Adrenal gland (tissue), 9 donors: ENCODE measurements at regions not wholly inside any gene's neighbourhood (a gene's known extent, or its start where the extent isn't known, plus 50 kb on each side); places are given as distances from the start of the nearest gene placed in this dataset.

Experiments
- DNase-seq, 7 donors: peaks; one replicate each; pipeline ENCODE4 v3.0.0-alpha.2; 2019 to 2020
- H3K27ac ChIP-seq, 5 donors: fragments of 200-600 bp; sonication (generic) in 4 of 5; 1 replicate in 3 of 5; 2 replicates in 2 of 5; pipeline versions ENCODE4 v1.5.1 to v1.8.0; 2016 to 2020; ENCODE audit warnings: mild to moderate bottlenecking in 1 of 5
- H3K27me3 ChIP-seq: fragments of 200-600 bp; 2 replicates; pipeline ENCODE4 v1.8.0; 2021
- H3K36me3 ChIP-seq, 2 donors: fragments of 200-600 bp; replicated peaks in 1 of 2; 1 replicate in 1 of 2; 2 replicates in 1 of 2; pipeline versions ENCODE4 v1.5.1 to v1.8.0; 2018 to 2022
- H3K4me1 ChIP-seq, 2 donors: fragments of 200-600 bp; replicated peaks in 1 of 2; 1 replicate in 1 of 2; 2 replicates in 1 of 2; pipeline versions ENCODE4 v1.5.1 to v1.8.0; 2018 to 2021
- H3K4me3 ChIP-seq, 4 donors: fragments of 200-600 bp; sonication (generic) in 3 of 4; one replicate each; pipeline ENCODE4 v1.5.1; 2016 to 2018
- H3K9me3 ChIP-seq, 3 donors: fragments of 200-600 bp; sonication (generic) in 1 of 3; replicated peaks in 1 of 3; 1 replicate in 2 of 3; 2 replicates in 1 of 3; pipeline versions ENCODE4 v1.5.1 to v1.8.0; 2016 to 2021
- CTCF ChIP-seq, 6 experiments: fragments of 450-650 bp in 4 of 6; fragments of 200-600 bp in 2 of 6; sonication (generic) in 1 of 6; IDR thresholded peaks; 1 replicate in 5 of 6; 2 replicates in 1 of 6; pipeline versions ENCODE4 v1.5.1 to v1.8.0; 2016 to 2021; ENCODE audit warnings: antibody characterized with exemption in 6 of 6, mild to moderate bottlenecking in 2 of 6, moderate library complexity in 1 of 6
- POLR2A ChIP-seq, 2 donors: fragments of 450-650 bp; IDR thresholded peaks; one replicate each; pipeline ENCODE4 v1.6.1; 2017; ENCODE audit warnings: antibody characterized with exemption in 2 of 2, mild to moderate bottlenecking in 2 of 2, moderate library complexity in 1 of 2
- WGBS, 4 donors: extraction: QIAGEN DNeasy Blood & Tissue Kit in 2 of 4; methylation state at CpG; one replicate each; pipeline versions ENCODE4 v1.1.5 to v1.1.7; 2013 to 2017; 5-methylcytosine and 5-hydroxymethylcytosine counted together
- intact Hi-C, 2 donors: fragments of 100-400 bp; cut with DNase I; formaldehyde crosslinking; loops; one replicate each; pipeline versions ENCODE4 v1.14.1 to v1.15.0; 2022 to 2023
- donor health status: healthy with polysubstance abuse.
- donor health status: Bipolar disorder and iron deficiency.
- donor health status: DM: yes; HTN: yes; CAD: no.
- donor health status: DM: no; HTN: no; CAD: no.
- donor health status: DM: no; HTN: no; CAD: no.

- Histone ChIP-seq H3K4me1 (no peaks in the 10 kb centered on the region), H3K4me3 (no peak overlapping the region), H3K9me3 (no peaks in the 10 kb centered on the region), H3K27ac (no peak overlapping the region), H3K36me3 (no peaks in the 10 kb centered on the region), H3K27me3 (peaks cover 9% of the 10 kb centered on the region)
- intact Hi-C loops, result loop anchor here (2.0 to 10.0 kb wide), 4 partner anchors 116 to 406 kb away; no protein-coding TSS in a partner anchor
- DNase-seq, result peak; percentile 49 to 91 (median 78)
- 14 to 23% (median 21%) methylated on average over 9 of the region's 9 CpGs for WGBS, 4 donors
- TF ChIP-seq POLR2A (IDR thresholded peaks at IDR 0.05) (no peak), CTCF (IDR thresholded peaks at IDR 0.05) (peak; percentile 75 to 100 (median 90))
Observed at GRCh38 chr6:165850434-165851019, 187.5 kb upstream of the PDE10A start.

- Histone ChIP-seq H3K27me3 (peaks cover 9% of the 10 kb centered on the region), H3K4me1 (no peaks in the 10 kb centered on the region), H3K9me3 (no peaks in the 10 kb centered on the region), H3K36me3 (no peaks in the 10 kb centered on the region), H3K27ac (no peak overlapping the region), H3K4me3 (no peak overlapping the region)
- no peak for DNase-seq
- intact Hi-C loops, result loop anchor here (2.0 to 10.0 kb wide), 4 partner anchors 115 to 405 kb away; no protein-coding TSS in a partner anchor
- WGBS, 4 donors, result 51 to 54% (median 52%) methylated on average over 27 of the region's 27 CpGs
- no peak for TF ChIP-seq CTCF (IDR thresholded peaks at IDR 0.05)
- no peak for TF ChIP-seq POLR2A (IDR thresholded peaks at IDR 0.05)
Observed at GRCh38 chr6:165849534-165850430, 186.7 kb upstream of the PDE10A start.

- WGBS, 4 donors, result 87 to 94% (median 94%) methylated on average over 10 to 11 of the region's 11 CpGs
- Histone ChIP-seq H3K9me3 (no peaks in the 10 kb centered on the region), H3K27me3 (no peaks in the 10 kb centered on the region), H3K4me1 (no peaks in the 10 kb centered on the region), H3K27ac (no peak overlapping the region), H3K4me3 (no peak overlapping the region), H3K36me3 (no peaks in the 10 kb centered on the region)
- intact Hi-C loops, result no loop called here
- no peak for DNase-seq
- TF ChIP-seq POLR2A (IDR thresholded peaks at IDR 0.05) (no peak), CTCF (IDR thresholded peaks at IDR 0.05) (no peak)
Observed at GRCh38 chr6:165848086-165848426, 185.0 kb upstream of the PDE10A start.

- peak in 6 of 7 donors; percentile 30 to 76 (median 61) for DNase-seq
- H3K27ac ChIP-seq, result no peak overlapping the region
- no peak overlapping the region for H3K4me3 ChIP-seq
- H3K9me3 ChIP-seq, result no peaks in the 10 kb centered on the region
- H3K4me1 ChIP-seq, result no peaks in the 10 kb centered on the region
- H3K36me3 ChIP-seq, result no peaks in the 10 kb centered on the region
- intact Hi-C loops, result no loop called here
- WGBS, 4 donors, result 60 to 63% (median 62%) methylated on average over 14 of the region's 14 CpGs
- no peak for TF ChIP-seq CTCF (IDR thresholded peaks at IDR 0.05)
- TF ChIP-seq POLR2A (IDR thresholded peaks at IDR 0.05), result no peak
- no peaks in the 10 kb centered on the region for H3K27me3 ChIP-seq
Observed at GRCh38 chr6:165847407-165848085, 184.5 kb upstream of the PDE10A start.
